Sciatic nerve (tissue), 2 donors: ENCODE measurements at regions not wholly inside any gene's neighbourhood (a gene's known extent, or its start where the extent isn't known, plus 50 kb on each side); places are given as distances from the start of the nearest gene placed in this dataset.

ENCODE experiments used
- ATAC-seq: fragments of 200-7000 bp; cut with Tn5 transposase; one replicate; pipeline ENCODE4 v1.9.1; 2020; ENCODE audit warnings: mild to moderate bottlenecking, moderate library complexity
- DNase-seq: peaks from one replicate; pipeline ENCODE4 v3.0.0-alpha.2; 2020; ENCODE audit warnings: low spot score
- intact Hi-C: fragments of 100-400 bp; cut with DNase I; formaldehyde crosslinking; loops from one replicate; pipeline ENCODE4 v1.14.2; 2022
- donor health status: DM: no; HTN: no; CAD: no.
- donor health status: DM: no; HTN: no; CAD: no.

DNA sequence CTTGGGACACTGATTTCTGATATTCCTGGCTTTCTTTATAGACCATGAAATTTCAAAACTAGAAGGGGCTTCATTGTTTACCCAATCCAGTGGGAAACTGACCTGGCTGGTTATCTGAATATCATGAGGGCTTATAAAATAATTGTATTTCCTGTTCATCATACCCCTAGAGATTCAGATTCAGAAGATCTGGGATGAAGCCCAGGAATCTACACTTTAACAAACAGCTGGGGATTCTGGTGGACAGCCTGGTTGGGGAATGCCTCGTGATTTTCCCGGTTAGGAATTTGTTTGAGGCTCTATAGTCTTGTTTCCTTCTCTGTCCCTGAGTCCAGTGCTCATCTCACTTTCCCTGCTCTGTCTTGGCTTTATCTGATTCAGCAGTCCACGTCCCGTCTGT, 110.3 kb downstream of the ADRA2A start:
- intact Hi-C loops: no loop called here
- no peak for DNase-seq
- ATAC-seq: peak; percentile 10

DNA sequence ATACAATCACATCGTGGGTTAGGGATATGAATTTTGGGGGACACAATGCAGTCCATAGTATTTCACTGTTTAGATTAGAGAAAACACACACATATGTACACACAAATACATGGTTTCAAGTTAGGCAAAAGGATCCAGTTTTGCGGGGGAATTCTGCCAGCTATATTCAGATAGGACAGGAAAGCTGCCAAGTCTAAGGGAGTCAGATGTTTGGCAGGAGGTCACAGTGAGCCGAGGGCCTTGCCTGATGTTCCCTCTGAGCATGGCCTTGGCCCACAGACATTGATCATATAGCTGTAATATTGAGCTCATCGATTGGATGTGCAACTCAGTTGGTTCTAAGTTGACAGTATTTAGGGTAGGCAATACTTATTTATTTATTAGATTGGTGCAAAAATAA, 122.8 kb downstream of the ADRA2A start:
- no peak for ATAC-seq

DNA sequence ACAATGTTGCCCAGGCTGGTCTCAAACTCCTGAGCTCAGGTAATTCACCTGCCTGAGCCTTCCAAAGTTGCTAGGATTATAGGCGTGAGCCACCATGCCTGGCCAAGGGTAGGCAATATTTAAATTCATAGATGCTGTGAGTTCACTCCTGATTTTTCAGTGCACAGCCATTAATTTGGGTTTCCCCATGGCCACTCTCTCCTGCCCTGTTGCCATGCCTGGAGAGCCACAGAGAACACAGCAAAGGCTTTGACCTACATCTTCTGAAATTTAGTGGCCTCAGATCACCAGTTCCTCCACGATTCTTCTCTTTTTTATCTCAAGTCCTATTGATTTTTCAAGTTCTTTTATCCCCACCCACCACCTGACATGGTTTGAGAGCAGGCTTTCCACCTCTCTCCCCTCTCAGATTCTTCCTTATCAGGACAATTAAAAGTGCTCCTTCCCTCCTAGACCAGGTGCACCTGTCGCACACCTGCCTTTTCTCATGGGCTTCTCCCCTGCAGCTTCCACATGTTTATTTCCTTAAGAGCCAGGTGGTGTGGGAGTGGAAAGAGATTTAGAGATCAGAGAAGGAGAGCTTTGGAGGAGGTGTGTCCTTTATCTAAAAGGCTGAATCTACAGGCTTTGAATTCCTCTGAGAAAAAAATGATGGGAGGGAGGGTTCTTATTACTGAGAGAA, 123.8 kb downstream of the ADRA2A start:
- DNase-seq (no peak), ATAC-seq (no peak)
- intact Hi-C loops: no loop called here

More for the DNA sequence above, 122.8 kb downstream of the ADRA2A start:
- DNase-seq: no peak
- intact Hi-C loops: no loop called here

DNA sequence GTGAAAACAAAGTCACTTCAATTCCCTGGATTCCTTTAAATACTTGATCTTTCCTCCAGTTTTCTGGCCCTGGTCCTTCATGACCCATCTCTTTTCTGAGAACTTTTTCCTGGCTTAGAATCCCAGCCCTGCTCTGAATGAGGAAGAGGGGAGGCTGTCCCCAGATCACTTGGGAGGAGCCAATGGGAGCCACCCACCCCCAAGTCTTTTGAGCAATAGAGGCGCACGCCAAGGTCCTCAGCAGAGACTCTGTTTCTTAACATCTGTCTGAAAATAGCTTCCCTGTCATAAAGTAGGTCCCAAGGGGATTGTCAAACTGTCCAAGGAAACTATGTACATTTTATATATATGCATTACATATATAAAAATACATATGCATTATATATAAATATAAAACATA, 126.8 kb downstream of the ADRA2A start:
- DNase-seq: no peak
- peak; percentile 76 for ATAC-seq
- intact Hi-C loops: no loop called here

DNA sequence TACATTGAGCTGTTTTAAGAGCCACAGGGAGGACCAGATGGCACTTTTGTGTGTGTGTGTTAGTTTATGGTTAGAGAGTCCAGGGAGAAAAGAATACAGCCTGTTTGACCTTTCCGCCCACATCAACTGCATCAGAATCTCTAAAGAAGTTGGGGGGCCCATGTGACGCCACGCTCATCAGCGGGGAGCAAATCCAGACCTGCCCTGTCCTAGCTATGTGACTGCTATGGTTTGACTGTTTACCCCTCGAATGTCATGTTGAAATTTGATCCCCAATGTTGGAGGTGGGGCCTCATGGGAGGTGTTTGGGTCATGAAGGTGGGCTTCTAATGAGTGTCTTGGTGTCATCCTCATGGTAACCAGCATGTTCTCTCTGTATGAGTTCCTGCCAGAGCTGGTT, 128.0 kb downstream of the ADRA2A start:
- no peak for ATAC-seq
- DNase-seq: no peak
- intact Hi-C loops: no loop called here

DNA sequence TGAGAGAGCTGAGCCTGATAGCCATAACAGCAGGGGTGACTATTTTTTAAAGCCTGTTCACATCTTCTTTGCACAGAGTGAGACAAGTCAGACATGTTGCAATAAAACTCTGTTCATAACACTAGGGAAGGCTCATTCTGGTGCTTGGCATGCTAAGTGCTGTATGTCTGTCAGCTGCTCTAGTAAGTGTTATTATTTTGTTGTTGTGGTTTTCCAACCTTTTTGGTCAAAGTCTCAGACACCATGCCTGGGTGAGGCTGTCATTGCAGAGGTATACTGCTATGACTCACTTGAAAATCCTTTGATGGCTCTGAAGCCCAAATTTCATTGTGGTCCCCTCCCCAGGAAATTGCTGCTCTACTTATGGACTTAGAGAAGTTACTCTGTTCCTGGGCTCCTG, 129.7 kb downstream of the ADRA2A start:
- DNase-seq (no peak), ATAC-seq (no peak)
- intact Hi-C loops: no loop called here

DNA sequence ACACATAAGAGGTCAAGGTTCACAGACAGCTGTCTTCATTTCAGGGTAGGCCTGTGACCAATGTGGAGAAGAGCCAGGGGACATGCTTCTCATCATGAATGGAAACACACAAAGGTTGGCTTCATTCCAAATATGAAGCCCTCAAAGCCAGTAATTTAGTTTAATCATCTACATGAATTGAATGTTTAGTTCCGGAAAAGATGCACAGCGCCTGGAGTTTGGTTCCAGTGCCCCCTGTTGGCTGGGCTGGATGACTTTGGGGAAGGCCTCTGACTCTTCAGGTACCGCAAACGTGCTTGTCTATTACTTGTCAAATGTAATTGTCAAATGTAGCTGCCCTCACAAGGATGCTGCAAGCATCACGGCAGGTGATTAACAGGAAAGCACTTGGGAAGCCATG, 130.7 kb downstream of the ADRA2A start:
- DNase-seq: no peak
- no peak for ATAC-seq
- intact Hi-C loops: no loop called here

DNA sequence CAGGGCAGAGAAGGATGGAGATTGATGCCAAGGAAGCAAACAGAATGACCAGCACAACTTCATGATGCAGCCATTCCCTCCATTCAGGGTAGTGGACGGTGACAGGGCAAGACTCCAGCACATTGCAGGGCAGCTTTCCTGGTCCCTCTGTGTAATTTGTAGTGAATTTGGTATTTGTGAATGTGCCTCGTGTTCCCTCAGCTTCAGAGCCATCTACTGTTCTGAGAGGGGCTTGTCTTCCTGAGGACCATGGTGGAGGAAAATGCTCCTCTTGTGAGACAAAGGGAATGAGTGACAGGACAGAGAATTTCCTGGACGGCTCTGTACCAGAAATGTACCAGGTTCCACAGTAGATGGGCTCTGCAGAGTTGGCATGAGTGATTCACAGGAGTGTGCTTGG, 132.1 kb downstream of the ADRA2A start:
- no peak for ATAC-seq
- no peak for DNase-seq
- intact Hi-C loops: no loop called here

DNA sequence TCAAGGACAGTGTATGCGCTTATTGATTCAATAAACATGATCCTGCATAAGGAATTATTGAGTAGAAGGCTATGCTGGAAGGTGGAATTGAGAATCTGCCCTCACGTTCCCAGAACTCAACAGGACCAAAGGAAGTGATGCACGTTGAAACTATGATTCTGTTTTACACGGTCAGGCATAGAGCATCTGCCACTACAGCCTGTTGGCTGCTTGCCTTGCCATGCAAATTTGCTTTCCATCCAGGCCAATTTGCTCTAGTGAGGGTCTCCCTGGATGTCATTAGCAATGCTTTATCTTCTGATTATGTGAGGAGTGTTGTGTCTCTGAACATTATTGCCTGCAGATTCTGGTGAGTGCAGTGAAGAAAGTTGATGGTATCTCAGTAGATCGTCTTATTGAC, 132.9 kb downstream of the ADRA2A start:
- intact Hi-C loops: no loop called here
- ATAC-seq: no peak

DNA sequence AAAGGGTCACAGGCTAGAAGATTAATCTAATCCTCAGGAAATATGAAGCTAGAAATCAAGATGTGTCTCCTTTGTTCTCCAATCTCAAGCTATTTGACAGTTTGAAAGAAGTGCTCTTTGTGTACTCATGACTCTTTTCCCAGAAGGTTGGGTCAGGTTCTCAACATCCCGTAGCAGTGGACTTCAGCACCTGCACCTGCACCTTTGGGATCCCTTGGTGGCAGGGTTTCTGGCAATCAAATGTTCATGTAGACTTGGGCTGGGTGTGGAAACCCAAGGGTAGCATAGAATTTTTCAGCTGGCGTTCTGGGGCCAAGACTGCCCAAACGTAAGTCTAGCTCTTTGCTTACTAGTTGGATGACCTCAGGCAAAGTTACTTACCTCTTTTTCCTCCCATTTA, 134.4 kb downstream of the ADRA2A start:
- no peak for ATAC-seq
- intact Hi-C loops: no loop called here
- DNase-seq: no peak

More for the DNA sequence above, 132.9 kb downstream of the ADRA2A start:
- no peak for DNase-seq

DNA sequence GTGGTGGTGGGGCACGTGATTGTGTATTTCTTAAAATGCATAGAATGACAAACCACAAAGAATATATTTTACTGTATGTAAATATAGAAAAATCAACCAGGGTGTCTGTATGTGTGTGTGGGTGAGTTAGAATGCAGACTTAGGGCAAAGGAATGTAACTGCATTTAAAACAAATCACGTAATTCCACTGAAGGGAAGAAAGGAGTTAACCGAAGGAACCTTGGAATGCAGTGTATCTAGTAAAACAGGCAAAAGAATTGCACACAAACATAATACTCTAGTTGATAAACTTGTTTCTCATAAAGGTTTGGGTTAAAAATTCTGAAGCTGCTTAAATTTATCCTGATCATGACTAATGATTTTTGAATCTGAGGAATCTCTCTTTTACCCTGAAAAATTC, 134.9 kb downstream of the ADRA2A start:
- ATAC-seq (no peak), DNase-seq (no peak)
- intact Hi-C loops: no loop called here

DNA sequence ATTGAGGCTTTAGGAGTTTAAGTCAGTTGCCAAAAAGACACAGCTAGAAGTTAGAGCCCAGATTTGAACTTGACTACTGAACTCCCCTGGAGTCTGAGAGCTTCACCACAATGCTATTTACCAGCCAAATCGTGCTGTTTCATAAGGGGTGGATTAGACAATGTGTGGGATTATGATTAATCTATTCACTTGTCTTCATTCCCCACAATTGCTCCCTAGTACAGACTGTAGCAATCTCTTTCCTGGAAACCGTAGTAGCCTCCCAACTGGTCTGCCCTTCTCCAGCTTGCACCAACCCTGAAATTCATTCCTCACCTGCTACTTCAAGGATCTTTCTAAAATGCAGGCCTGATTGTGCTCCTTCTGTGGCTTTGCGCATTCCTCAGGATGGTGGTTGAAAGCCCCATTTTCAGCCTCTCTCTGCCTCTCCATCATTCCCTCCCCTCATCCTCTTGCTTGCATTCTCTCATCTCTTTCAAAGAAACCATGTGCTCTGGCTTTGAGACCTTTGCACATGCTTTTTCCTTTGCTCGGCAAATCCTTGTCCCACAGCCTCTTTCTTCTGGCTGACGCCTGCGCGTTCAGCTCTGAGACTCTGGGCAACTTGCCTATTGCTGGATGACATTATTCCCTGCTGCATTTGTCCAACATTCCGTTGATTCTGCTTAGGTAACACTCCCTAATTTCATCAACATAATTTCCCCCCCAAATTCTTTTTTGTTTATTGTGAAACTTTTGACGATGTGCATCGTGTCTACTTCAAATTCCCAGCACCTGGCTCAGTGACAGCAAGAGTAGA, 145.1 kb downstream of the ADRA2A start:
- intact Hi-C loops: no loop called here
- ATAC-seq (peak; percentile 64), DNase-seq (no peak)

DNA sequence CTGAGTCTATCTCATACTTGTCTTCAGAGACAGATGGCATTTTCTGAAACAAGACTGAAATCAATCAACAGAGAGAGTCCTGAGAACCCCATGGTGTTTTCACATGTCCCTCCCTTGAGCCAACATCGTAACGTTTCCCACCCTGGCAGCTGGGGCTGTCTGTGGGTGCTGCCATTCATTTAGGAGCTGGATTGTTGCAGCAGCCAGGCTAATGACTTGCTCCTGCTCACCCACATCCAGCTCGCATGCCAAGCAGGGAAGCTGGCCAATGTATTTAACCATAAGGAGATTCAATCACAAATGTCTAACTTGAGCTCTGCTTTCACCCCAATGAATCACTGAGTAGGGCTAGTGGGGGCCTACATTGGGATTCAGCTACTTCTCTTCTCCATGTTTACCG, 146.1 kb downstream of the ADRA2A start:
- intact Hi-C loops: no loop called here
- ATAC-seq (no peak), DNase-seq (no peak)

DNA sequence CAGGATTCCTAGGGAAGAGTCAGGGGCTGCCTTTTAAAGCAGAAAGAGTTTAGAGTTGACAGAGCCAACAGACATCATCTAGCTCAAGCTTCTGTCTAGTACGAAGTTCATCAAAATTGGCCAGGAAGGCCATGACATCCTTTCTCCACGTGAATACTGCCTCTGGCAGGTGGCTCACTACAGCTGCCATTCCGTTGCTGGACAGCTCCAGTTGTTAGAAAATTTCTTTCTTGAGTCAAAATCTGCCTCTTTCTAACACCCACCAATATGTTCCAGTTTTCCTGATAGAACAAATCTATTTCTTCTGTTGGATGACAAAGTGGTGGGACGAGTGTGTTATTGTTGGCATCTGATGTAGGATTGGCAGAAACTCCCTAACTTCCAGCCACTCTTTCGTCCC, 154.9 kb downstream of the ADRA2A start:
- DNase-seq (no peak), ATAC-seq (no peak)
- intact Hi-C loops: no loop called here

DNA sequence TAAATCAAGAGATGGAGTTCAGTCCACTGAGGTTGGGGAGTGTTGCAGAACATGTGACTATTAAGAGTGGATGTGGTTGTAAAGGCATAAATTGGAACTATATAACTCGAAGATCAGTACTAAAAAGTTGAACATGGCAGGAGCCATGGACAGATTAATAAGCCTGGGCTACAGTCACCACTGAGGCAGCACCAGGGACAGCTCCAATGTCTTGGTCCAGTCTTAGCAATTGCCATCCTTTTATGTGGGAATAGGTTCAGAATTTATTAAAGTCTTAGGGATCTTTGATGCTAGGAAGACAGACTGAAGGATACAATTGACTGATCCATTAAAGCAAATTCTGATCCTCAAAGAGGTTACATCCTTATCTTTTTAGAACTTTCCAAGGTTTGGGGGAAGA, 156.6 kb downstream of the ADRA2A start:
- intact Hi-C loops: no loop called here
- no peak for DNase-seq
- no peak for ATAC-seq

DNA sequence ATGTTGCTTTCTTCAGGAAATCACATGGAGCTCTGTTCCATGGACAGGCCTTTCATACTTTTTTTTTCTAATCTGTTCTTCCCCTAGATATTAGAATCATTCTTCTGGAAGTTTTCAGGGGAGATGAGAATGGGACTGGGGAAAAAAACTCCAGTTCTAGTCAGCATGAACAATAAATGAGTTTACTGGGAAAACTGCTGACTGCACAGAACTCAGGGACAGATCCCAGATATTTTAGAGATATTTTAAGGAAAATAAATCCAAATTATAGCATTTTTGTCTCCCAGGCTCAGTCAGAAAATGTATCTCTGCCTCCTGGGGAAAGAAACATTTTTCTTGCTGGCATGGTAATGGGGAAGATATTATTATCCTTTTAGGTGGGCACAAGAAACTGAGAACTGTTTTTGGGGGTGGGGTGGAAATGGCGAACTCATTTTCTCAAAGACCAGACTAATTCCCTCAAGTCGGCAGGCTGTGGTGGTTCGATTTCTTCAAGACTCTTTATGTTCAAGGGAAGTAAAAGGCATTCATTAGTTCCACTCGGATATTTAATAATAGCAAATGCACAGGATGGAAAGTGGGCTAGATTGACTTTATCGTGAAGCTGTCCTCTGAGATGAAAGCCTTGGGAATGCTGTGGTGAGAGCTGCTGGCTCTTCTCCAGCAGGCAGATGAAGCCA, 157.5 kb downstream of the ADRA2A start:
- ATAC-seq: no peak
- intact Hi-C loops: no loop called here
- no peak for DNase-seq

DNA sequence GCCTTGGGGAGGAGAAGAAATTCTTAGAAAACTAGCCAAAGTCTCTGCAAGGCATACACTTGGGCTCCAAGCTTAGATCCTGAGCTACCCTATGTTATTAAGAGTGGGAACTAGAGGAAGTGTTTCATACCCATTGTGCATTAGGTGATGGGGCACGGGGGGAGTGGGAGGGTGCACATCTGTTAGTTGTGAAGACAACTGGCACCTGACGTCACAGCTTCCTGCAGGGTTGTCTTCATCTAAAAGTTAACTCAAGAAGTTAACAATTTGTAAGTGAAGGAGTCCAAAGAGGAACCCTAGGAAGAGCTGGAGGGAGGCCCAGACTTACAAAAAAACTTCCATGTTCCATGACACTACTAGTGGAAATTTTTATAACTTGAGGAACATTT, 158.1 kb downstream of the ADRA2A start:
- no peak for ATAC-seq
- intact Hi-C loops: no loop called here
- DNase-seq: no peak

DNA sequence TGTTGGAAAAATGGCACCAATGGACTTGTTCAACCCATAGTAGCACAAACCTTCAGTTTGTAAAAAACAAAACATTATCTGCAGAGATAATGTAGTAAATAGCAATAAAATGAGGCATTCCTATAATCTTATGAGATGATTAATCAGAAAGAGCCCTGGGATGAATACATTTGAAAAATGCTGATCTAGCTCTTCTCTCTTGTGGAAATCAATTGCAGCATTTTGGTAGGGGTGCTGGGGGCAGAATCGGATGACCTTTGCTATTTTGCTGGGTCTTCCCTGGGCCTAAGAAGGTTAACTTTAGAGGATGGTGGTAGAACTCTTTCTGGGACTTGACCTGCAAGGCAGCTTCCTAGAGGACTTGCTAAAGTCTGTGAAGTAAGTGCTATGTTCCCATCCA, 163.5 kb downstream of the ADRA2A start:
- intact Hi-C loops: no loop called here
- no peak for DNase-seq
- ATAC-seq: no peak

DNA sequence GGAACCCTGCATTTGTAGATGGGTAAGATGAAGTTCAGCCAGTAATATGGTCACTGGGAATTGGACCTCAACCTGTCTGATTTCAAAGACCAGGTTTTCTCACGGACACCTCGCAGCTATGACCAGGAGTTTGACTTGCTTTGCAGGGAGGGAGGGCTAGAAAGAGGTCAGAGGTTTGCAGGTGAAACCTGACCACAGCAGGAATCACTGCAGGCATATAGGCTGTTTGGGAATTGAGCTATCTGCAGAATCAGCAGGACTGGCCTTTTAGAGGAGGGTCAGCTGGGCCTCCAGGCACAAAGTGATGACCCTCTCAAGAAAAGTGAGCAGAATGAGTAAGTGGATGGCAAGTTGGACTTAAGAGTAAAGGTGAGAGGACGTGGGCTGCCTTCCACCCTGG, 166.3 kb downstream of the ADRA2A start:
- intact Hi-C loops: no loop called here
- DNase-seq (no peak), ATAC-seq (no peak)

DNA sequence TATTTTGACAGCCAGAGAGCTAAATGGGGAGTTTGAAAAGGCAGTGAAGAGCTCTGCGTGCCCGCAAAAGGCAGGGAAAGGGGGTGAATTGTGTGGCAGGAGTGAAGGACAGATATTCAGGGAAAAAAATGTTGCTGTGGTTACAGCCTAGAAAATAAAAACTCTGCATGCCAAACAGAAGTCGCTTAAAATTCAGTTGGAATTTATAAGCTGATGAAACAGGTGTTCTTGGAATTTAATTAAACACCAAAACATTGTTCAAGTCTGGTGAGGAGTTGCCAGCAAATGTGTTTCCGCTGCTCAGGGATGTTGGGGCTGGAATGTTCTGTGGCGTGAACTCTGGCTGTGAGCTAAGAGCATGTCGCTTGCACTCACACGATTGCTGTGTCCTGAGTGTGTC, 169.3 kb downstream of the ADRA2A start:
- DNase-seq: no peak
- peak; percentile 30 for ATAC-seq
- intact Hi-C loops: no loop called here
